WTC11 (cell line): ENCODE measurements at regions not wholly inside any gene's neighbourhood (a gene's known extent, or its start where the extent isn't known, plus 50 kb on each side); places are given as distances from the start of the nearest gene placed in this dataset.

Experiments used
- GRHL2 ChIP-seq: fragments of 250-450 bp; sonication (Bioruptor Pico); IDR thresholded peaks from 2 replicates; pipeline ENCODE4 v1.8.0; 2022; ENCODE audit warnings: mild to moderate bottlenecking, moderate library complexity; ENCODE audit not compliant: insufficient replicate concordance, severe bottlenecking
- NFYB ChIP-seq: sonication (generic); formaldehyde crosslinking; conservative IDR thresholded peaks from 2 replicates; pipeline ENCODE4 v1.8.0; 2022; ENCODE audit warnings: low read depth, missing genetic modification reagents
- RELA ChIP-seq: sonication (generic); formaldehyde crosslinking; IDR thresholded peaks from 2 replicates; pipeline ENCODE4 v1.8.1; 2022; ENCODE audit warnings: missing genetic modification reagents, mild to moderate bottlenecking, borderline replicate concordance
- TP53 ChIP-seq: sonication (generic); formaldehyde crosslinking; IDR thresholded peaks from 2 replicates; pipeline ENCODE4 v1.8.1; 2023; ENCODE audit warnings: mild to moderate bottlenecking, missing genetic modification reagents
- ZBTB21 ChIP-seq: sonication (generic); formaldehyde crosslinking; IDR thresholded peaks from 2 replicates; pipeline ENCODE4 v1.8.1; 2023; ENCODE audit warnings: mild to moderate bottlenecking, missing genetic modification reagents, borderline replicate concordance
- TF ChIP-seq, protein P1 (sequence below): sonication (generic); formaldehyde crosslinking; IDR thresholded peaks from 2 replicates; pipeline ENCODE4 v1.8.1; 2023; ENCODE audit warnings: mild to moderate bottlenecking, missing genetic modification reagents, moderate library complexity
- TF ChIP-seq, protein P2 (sequence below): fragments of 250-450 bp; sonication (Bioruptor Pico); IDR thresholded peaks from 2 replicates; pipeline ENCODE4 v2.1.2; 2022; ENCODE audit warnings: mild to moderate bottlenecking, moderate library complexity
- TF ChIP-seq, protein P3 (sequence below): fragments of 200-600 bp; IDR thresholded peaks from 2 replicates; pipeline ENCODE4 v1.8.0; 2022; ENCODE audit warnings: antibody characterized with exemption
- TF ChIP-seq, protein P4 (sequence below): sonication (generic); formaldehyde crosslinking; IDR thresholded peaks from 2 replicates; pipeline ENCODE4 v1.8.1; 2022; ENCODE audit warnings: low read depth, mild to moderate bottlenecking, moderate library complexity, missing genetic modification reagents, borderline replicate concordance
- TF ChIP-seq, protein P5 (sequence below): sonication (generic); formaldehyde crosslinking; IDR thresholded peaks from 2 replicates; pipeline ENCODE4 v1.8.0; 2023; ENCODE audit warnings: mild to moderate bottlenecking, missing genetic modification reagents
- TF ChIP-seq, protein P6 (sequence below): sonication (generic); formaldehyde crosslinking; IDR thresholded peaks from 2 replicates; pipeline ENCODE4 v1.8.0; 2022; ENCODE audit warnings: mild to moderate bottlenecking, missing genetic modification reagents
- TF ChIP-seq, protein P7 (sequence below): sonication (generic); formaldehyde crosslinking; IDR thresholded peaks from 2 replicates; pipeline ENCODE4 v1.8.1; 2023; ENCODE audit warnings: mild to moderate bottlenecking, moderate library complexity, missing genetic modification reagents

DNA sequence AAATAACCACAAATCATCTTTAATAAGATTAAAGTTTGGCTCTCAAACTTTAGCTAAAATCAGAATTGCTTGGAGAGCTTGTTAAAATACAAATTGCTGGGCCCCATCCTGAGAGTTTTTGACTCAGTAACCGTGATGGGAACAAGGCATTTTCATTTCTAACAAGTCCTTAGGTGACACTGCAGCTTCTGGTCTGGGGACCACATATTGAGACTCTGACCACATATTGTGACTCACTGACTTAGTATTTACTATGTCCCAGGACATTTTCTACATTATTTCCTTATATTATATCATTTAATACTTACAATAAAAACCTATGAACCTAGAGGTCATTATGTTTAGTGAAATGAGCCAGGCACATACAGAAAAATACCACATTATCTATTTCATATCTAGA is 164.5 kb downstream of the ZMAT3 start:
- TF ChIP-seq TP53 (CRISPR knock-in tag) (no peak), GRHL2 (CRISPR knock-in tag) (no peak), NFYB (no peak), RELA (CRISPR knock-in tag) (no peak), ZBTB21 (no peak)
- TF ChIP-seq, protein P1, sequence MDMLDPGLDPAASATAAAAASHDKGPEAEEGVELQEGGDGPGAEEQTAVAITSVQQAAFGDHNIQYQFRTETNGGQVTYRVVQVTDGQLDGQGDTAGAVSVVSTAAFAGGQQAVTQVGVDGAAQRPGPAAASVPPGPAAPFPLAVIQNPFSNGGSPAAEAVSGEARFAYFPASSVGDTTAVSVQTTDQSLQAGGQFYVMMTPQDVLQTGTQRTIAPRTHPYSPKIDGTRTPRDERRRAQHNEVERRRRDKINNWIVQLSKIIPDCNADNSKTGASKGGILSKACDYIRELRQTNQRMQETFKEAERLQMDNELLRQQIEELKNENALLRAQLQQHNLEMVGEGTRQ, result no peak
- TF ChIP-seq, protein P2, sequence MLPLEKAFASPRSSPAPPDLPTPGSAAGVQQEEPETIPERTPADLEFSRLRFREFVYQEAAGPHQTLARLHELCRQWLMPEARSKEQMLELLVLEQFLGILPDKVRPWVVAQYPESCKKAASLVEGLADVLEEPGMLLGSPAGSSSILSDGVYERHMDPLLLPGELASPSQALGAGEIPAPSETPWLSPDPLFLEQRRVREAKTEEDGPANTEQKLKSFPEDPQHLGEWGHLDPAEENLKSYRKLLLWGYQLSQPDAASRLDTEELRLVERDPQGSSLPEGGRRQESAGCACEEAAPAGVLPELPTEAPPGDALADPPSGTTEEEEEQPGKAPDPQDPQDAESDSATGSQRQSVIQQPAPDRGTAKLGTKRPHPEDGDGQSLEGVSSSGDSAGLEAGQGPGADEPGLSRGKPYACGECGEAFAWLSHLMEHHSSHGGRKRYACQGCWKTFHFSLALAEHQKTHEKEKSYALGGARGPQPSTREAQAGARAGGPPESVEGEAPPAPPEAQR, result no peak
- TF ChIP-seq, protein P3, sequence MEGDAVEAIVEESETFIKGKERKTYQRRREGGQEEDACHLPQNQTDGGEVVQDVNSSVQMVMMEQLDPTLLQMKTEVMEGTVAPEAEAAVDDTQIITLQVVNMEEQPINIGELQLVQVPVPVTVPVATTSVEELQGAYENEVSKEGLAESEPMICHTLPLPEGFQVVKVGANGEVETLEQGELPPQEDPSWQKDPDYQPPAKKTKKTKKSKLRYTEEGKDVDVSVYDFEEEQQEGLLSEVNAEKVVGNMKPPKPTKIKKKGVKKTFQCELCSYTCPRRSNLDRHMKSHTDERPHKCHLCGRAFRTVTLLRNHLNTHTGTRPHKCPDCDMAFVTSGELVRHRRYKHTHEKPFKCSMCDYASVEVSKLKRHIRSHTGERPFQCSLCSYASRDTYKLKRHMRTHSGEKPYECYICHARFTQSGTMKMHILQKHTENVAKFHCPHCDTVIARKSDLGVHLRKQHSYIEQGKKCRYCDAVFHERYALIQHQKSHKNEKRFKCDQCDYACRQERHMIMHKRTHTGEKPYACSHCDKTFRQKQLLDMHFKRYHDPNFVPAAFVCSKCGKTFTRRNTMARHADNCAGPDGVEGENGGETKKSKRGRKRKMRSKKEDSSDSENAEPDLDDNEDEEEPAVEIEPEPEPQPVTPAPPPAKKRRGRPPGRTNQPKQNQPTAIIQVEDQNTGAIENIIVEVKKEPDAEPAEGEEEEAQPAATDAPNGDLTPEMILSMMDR, result no peak
- TF ChIP-seq, protein P4, sequence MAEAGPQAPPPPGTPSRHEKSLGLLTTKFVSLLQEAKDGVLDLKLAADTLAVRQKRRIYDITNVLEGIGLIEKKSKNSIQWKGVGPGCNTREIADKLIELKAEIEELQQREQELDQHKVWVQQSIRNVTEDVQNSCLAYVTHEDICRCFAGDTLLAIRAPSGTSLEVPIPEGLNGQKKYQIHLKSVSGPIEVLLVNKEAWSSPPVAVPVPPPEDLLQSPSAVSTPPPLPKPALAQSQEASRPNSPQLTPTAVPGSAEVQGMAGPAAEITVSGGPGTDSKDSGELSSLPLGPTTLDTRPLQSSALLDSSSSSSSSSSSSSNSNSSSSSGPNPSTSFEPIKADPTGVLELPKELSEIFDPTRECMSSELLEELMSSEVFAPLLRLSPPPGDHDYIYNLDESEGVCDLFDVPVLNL (CRISPR knock-in tag), result no peak
- TF ChIP-seq, protein P5, sequence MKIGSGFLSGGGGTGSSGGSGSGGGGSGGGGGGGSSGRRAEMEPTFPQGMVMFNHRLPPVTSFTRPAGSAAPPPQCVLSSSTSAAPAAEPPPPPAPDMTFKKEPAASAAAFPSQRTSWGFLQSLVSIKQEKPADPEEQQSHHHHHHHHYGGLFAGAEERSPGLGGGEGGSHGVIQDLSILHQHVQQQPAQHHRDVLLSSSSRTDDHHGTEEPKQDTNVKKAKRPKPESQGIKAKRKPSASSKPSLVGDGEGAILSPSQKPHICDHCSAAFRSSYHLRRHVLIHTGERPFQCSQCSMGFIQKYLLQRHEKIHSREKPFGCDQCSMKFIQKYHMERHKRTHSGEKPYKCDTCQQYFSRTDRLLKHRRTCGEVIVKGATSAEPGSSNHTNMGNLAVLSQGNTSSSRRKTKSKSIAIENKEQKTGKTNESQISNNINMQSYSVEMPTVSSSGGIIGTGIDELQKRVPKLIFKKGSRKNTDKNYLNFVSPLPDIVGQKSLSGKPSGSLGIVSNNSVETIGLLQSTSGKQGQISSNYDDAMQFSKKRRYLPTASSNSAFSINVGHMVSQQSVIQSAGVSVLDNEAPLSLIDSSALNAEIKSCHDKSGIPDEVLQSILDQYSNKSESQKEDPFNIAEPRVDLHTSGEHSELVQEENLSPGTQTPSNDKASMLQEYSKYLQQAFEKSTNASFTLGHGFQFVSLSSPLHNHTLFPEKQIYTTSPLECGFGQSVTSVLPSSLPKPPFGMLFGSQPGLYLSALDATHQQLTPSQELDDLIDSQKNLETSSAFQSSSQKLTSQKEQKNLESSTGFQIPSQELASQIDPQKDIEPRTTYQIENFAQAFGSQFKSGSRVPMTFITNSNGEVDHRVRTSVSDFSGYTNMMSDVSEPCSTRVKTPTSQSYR, result no peak
- TF ChIP-seq, protein P6, sequence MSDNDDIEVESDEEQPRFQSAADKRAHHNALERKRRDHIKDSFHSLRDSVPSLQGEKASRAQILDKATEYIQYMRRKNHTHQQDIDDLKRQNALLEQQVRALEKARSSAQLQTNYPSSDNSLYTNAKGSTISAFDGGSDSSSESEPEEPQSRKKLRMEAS, result no peak
- TF ChIP-seq, protein P7, sequence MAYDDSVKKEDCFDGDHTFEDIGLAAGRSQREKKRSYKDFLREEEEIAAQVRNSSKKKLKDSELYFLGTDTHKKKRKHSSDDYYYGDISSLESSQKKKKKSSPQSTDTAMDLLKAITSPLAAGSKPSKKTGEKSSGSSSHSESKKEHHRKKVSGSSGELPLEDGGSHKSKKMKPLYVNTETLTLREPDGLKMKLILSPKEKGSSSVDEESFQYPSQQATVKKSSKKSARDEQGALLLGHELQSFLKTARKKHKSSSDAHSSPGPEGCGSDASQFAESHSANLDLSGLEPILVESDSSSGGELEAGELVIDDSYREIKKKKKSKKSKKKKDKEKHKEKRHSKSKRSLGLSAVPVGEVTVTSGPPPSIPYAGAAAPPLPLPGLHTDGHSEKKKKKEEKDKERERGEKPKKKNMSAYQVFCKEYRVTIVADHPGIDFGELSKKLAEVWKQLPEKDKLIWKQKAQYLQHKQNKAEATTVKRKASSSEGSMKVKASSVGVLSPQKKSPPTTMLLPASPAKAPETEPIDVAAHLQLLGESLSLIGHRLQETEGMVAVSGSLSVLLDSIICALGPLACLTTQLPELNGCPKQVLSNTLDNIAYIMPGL (CRISPR knock-in tag), result no peak
